H1 (cell line): ENCODE measurements at regions not wholly inside any gene's neighbourhood (a gene's known extent, or its start where the extent isn't known, plus 50 kb on each side); places are given as distances from the start of the nearest gene placed in this dataset.

Experiments used
- CHD1 ChIP-seq: IDR thresholded peaks from 2 replicates; pipeline ENCODE4 v1.6.1; 2012; ENCODE audit warnings: low read depth, low read length, improper control_type of control experiment
- CTCF ChIP-seq, 3 experiments: IDR thresholded peaks; 1 replicate in 2 of 3; 2 replicates in 1 of 3; pipeline versions ENCODE4 v1.5.1 to v1.6.1; 2011; ENCODE audit warnings: low read length in 3 of 3, mild to moderate bottlenecking in 3 of 3, inconsistent platforms in 2 of 3, low read depth in 1 of 3, moderate library complexity in 1 of 3; ENCODE audit not compliant: insufficient read depth in 1 of 3; ENCODE audit errors: control extremely low read depth in 1 of 3
- EP300 ChIP-seq, 2 experiments: IDR thresholded peaks; 1 replicate in 1 of 2; 2 replicates in 1 of 2; pipeline ENCODE4 v1.6.1; 2011 to 2012; ENCODE audit warnings: low read depth in 2 of 2, low read length in 2 of 2, mild to moderate bottlenecking in 2 of 2, borderline replicate concordance in 1 of 2, inconsistent platforms in 1 of 2, moderate library complexity in 1 of 2
- MAFK ChIP-seq: IDR thresholded peaks from 2 replicates; pipeline ENCODE4 v1.6.1; 2012; ENCODE audit warnings: low read depth, mild to moderate bottlenecking, improper control_type of control experiment, low read length
- POLR2AphosphoS5 ChIP-seq: IDR thresholded peaks from 2 replicates; pipeline ENCODE4 v1.6.1; 2011; ENCODE audit warnings: low read depth, low read length
- RFX5 ChIP-seq: IDR thresholded peaks from 2 replicates; pipeline ENCODE4 v1.6.1; 2011; ENCODE audit warnings: low read depth, low read length, improper control_type of control experiment, borderline replicate concordance
- RXRA ChIP-seq: IDR thresholded peaks from 2 replicates; pipeline ENCODE4 v1.6.1; 2011; ENCODE audit warnings: low read depth, mild to moderate bottlenecking, low read length, moderate library complexity; ENCODE audit not compliant: insufficient read depth
- SIN3A ChIP-seq, 2 experiments: IDR thresholded peaks in 1 of 2; conservative IDR thresholded peaks in 1 of 2; 2 replicates each; pipeline ENCODE4 v1.6.1; 2011 to 2012; ENCODE audit warnings: low read length in 2 of 2, improper control_type of control experiment in 1 of 2, low read depth in 1 of 2, mild to moderate bottlenecking in 1 of 2
- SP2 ChIP-seq: IDR thresholded peaks from 2 replicates; pipeline ENCODE4 v1.6.1; 2012; ENCODE audit warnings: mild to moderate bottlenecking, low read length, inconsistent platforms
- TAF1 ChIP-seq: IDR thresholded peaks from 2 replicates; pipeline ENCODE4 v1.6.1; 2011; ENCODE audit warnings: mild to moderate bottlenecking, low read depth, low read length
- YY1 ChIP-seq: IDR thresholded peaks from 2 replicates; pipeline ENCODE4 v1.6.1; 2011; ENCODE audit warnings: low read depth, mild to moderate bottlenecking, low read length
- TF ChIP-seq, protein P1 (sequence below): IDR thresholded peaks from 2 replicates; pipeline ENCODE4 v1.6.1; 2012; ENCODE audit warnings: inconsistent platforms

DNA sequence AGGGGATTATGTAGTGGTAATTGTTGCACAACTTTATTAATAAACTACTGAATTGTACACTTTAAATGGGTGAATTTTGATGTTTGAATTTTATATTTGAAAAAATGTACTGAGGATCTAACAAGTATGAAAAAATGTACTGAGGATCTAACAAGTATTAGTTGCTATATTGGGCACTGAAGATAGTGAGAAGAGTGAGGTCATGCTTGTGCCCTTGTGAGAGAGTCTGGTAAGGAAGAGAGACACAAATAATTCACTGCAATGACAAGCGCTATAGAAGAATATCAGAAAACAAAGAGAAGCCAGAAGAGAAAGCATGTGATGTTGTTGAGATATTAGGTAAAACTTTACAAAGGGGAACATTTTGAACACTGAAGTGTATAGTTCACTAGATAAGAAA lies 137.6 kb downstream of the DTWD1 start:
- TF ChIP-seq RXRA (no peak), SP2 (no peak), CTCF (IDR thresholded peaks at IDR 0.05; ENCODE audit: control extremely low read depth in 1 of 3, insufficient read depth in 1 of 3, low read depth in 1 of 3, low read length in 3 of 3) (no peak), EP300 (IDR thresholded peaks at IDR 0.05; ENCODE audit: borderline replicate concordance in 1 of 2, low read depth in 2 of 2, low read length in 2 of 2) (no peak), RFX5 (no peak), YY1 (no peak), TAF1 (no peak), SIN3A (conservative IDR thresholded peaks at IDR 0.05 in 1 of 2, IDR thresholded peaks at IDR 0.05 in 1 of 2; ENCODE audit: low read depth in 1 of 2, low read length in 2 of 2) (no peak), POLR2AphosphoS5 (no peak), MAFK (no peak), CHD1 (no peak)
- TF ChIP-seq, protein P1, sequence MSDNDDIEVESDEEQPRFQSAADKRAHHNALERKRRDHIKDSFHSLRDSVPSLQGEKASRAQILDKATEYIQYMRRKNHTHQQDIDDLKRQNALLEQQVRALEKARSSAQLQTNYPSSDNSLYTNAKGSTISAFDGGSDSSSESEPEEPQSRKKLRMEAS: no peak
